HepG2 (cell line): ENCODE measurements at regions not wholly inside any gene's neighbourhood (a gene's known extent, or its start where the extent isn't known, plus 50 kb on each side); places are given as distances from the start of the nearest gene placed in this dataset.

Source experiments
- ATAC-seq: fragments of 200-7000 bp; cut with Tn5 transposase; 3 replicates; pipeline ENCODE4 v1.9.1; 2020; ENCODE audit warnings: mild to moderate bottlenecking, moderate library complexity
- BruUV-seq: library from RNA; stranded (reverse); fragments of 400-500 nt; replicated peaks from 2 replicates; lab custom pipeline; 2021; lab: Mats Ljungman, UMichigan
- CTCF ChIA-PET: fragments of 300-600 bp; formaldehyde crosslinking; extraction: SDS; loops from one replicate; lab custom pipeline; 2021; ENCODE audit warnings: low total read pairs, inconsistent platforms, low intra/inter-chr PET ratio; lab: Yijun Ruan, JAX
- POLR2A ChIA-PET: fragments of 350-600 bp; sonication (Branson Sonifier 250); formaldehyde crosslinking; loops from one replicate; lab custom pipeline; 2020; ENCODE audit warnings: antibody characterized with exemption, inconsistent platforms; lab: Yijun Ruan, JAX
- DNase-seq: peaks from one replicate; pipeline ENCODE4 v3.0.0-alpha.2; 2015; ENCODE audit warnings: low spot score
- FAIRE-seq: peaks from 3 replicates; lab custom pipeline; 2011; peaks lifted over from hg19 to GRCh38; lab: Jason Lieb, UNC
- H2AFZ ChIP-seq: one replicate; pipeline ENCODE4 v1.6.1; 2011; ENCODE audit warnings: low read length, inconsistent platforms
- H3K27ac ChIP-seq: fragments of 300-600 bp; 3 replicates; pipeline ENCODE4 v1.8.0; 2011; ENCODE audit warnings: mixed run types, mild to moderate bottlenecking, mixed read lengths, low read length, inconsistent platforms; ENCODE audit not compliant: insufficient read depth; ENCODE audit errors: extremely low read length
- H3K27me3 ChIP-seq, 2 experiments: fragments of 200-600 bp in 1 of 2; 2 replicates in 1 of 2; 3 replicates in 1 of 2; pipeline versions ENCODE4 v1.6.0 to v1.8.0; 2011; ENCODE audit warnings: low read length in 2 of 2, mild to moderate bottlenecking in 2 of 2, moderate library complexity in 2 of 2, inconsistent platforms in 1 of 2; ENCODE audit not compliant: insufficient read depth in 2 of 2, control insufficient read depth in 1 of 2
- H3K36me3 ChIP-seq, 2 experiments: fragments of 200-600 bp in 1 of 2; replicated peaks in 1 of 2; 2 replicates in 1 of 2; 3 replicates in 1 of 2; pipeline versions ENCODE4 v1.5.1 to v1.8.0; 2011; ENCODE audit warnings: low read length in 2 of 2, inconsistent platforms in 1 of 2; ENCODE audit not compliant: insufficient read depth in 2 of 2, control insufficient read depth in 1 of 2
- H3K4me1 ChIP-seq: 2 replicates; pipeline ENCODE4 v1.5.1; 2012; ENCODE audit warnings: low read length, inconsistent platforms; ENCODE audit not compliant: insufficient read depth
- H3K4me2 ChIP-seq: 2 replicates; pipeline ENCODE4 v1.6.0; 2011; ENCODE audit warnings: low read depth, low read length, inconsistent platforms
- H3K4me3 ChIP-seq, 3 experiments: fragments of 200-600 bp in 1 of 3; sonication (generic), shearing (Covaris generic) in 1 of 3; replicated peaks in 1 of 3; 2 replicates each; pipeline ENCODE4 v1.5.1; 2011 to 2016; ENCODE audit warnings: low read length in 3 of 3, inconsistent platforms in 2 of 3, low read depth in 2 of 3, mild to moderate bottlenecking in 2 of 3, control low read depth in 1 of 3, mixed read lengths in 1 of 3; ENCODE audit not compliant: insufficient read depth in 1 of 3
- H3K79me2 ChIP-seq: one replicate; pipeline ENCODE4 v1.6.1; 2011; ENCODE audit warnings: low read length, inconsistent platforms; ENCODE audit not compliant: insufficient read depth
- H3K9ac ChIP-seq: 2 replicates; pipeline ENCODE4 v1.6.0; 2011; ENCODE audit warnings: mild to moderate bottlenecking, low read depth, low read length, inconsistent platforms; ENCODE audit not compliant: insufficient read depth
- H3K9me3 ChIP-seq: 2 replicates; pipeline ENCODE4 v1.5.1; 2012; ENCODE audit warnings: mild to moderate bottlenecking, low read length
- H4K20me1 ChIP-seq: 2 replicates; pipeline ENCODE4 v1.6.0; 2011; ENCODE audit warnings: inconsistent platforms, mild to moderate bottlenecking, low read length, moderate library complexity; ENCODE audit not compliant: insufficient read depth
- HMG20B ChIP-seq: conservative IDR thresholded peaks from 2 replicates; pipeline ENCODE4 v1.6.1; 2016; ENCODE audit warnings: missing genetic modification reagents, missing compliant biosample characterization
- NCOA5 ChIP-seq: sonication (generic); formaldehyde crosslinking; IDR thresholded peaks from 2 replicates; pipeline ENCODE4 v1.4.0; 2020; ENCODE audit warnings: missing genetic modification reagents
- POGZ ChIP-seq: sonication (generic); formaldehyde crosslinking; IDR thresholded peaks from 2 replicates; pipeline ENCODE4 v1.4.0; 2020; ENCODE audit warnings: mild to moderate bottlenecking, missing genetic modification reagents
- SATB2 ChIP-seq: sonication (generic); formaldehyde crosslinking; IDR thresholded peaks from 2 replicates; pipeline ENCODE4 v1.5.0; 2020; ENCODE audit warnings: missing genetic modification reagents
- SIN3A ChIP-seq: IDR thresholded peaks from 2 replicates; pipeline ENCODE4 v1.6.1; 2011; ENCODE audit warnings: low read depth, mild to moderate bottlenecking, control low read depth, low read length, borderline replicate concordance
- SOX6 ChIP-seq, 2 experiments: fragments of 450-650 bp in 1 of 2; sonication (generic) in 1 of 2; formaldehyde crosslinking in 1 of 2; IDR thresholded peaks; 2 replicates each; pipeline versions ENCODE4 v1.4.0 to v1.6.1; 2017 to 2020; ENCODE audit warnings: antibody characterized with exemption in 1 of 2, mild to moderate bottlenecking in 1 of 2, missing genetic modification reagents in 1 of 2
- TMF1 ChIP-seq: sonication (generic); formaldehyde crosslinking; IDR thresholded peaks from 2 replicates; pipeline ENCODE4 v1.8.1; 2022; ENCODE audit warnings: low read depth, missing genetic modification reagents
- ZNF232 ChIP-seq: sonication (generic); formaldehyde crosslinking; IDR thresholded peaks from 2 replicates; pipeline ENCODE4 v1.4.0; 2020; ENCODE audit warnings: missing genetic modification reagents, borderline replicate concordance
- ZNF34 ChIP-seq: sonication (generic); formaldehyde crosslinking; IDR thresholded peaks from 2 replicates; pipeline ENCODE4 v1.4.0; 2020; ENCODE audit warnings: mild to moderate bottlenecking, missing genetic modification reagents, borderline replicate concordance
- ZNF572 ChIP-seq: sonication (generic); formaldehyde crosslinking; IDR thresholded peaks from 2 replicates; pipeline ENCODE4 v1.5.1; 2020; ENCODE audit warnings: mild to moderate bottlenecking, missing genetic modification reagents
- ZNF614 ChIP-seq: IDR thresholded peaks from 2 replicates; pipeline ENCODE4 v1.6.1; 2018; ENCODE audit warnings: missing biosample characterization, missing genetic modification reagents, inconsistent platforms, borderline replicate concordance
- ZNF749 ChIP-seq: sonication (generic); formaldehyde crosslinking; IDR thresholded peaks from 2 replicates; pipeline ENCODE4 v1.8.0; 2022; ENCODE audit warnings: mild to moderate bottlenecking, missing genetic modification reagents, moderate library complexity, borderline replicate concordance
- ZNF839 ChIP-seq: sonication (generic); formaldehyde crosslinking; IDR thresholded peaks from 2 replicates; pipeline ENCODE4 v1.4.0; 2020; ENCODE audit warnings: missing genetic modification reagents, mild to moderate bottlenecking, borderline replicate concordance
- WGBS: methylation state at CpG from one replicate; pipeline ENCODE4 v1.1.6; 2017; ENCODE audit warnings: low lambda C conversion rate; 5-methylcytosine and 5-hydroxymethylcytosine counted together
- in situ Hi-C: cut with HindIII; loops from 2 replicates; pipeline ENCODE4 v1.10.0; 2017; ENCODE audit warnings: low pct_unique_long_range_greater_than_20kb; ENCODE audit not compliant: extremely low pct_ligation_motif_present
- intact Hi-C: fragments of 100-400 bp; cut with micrococcal nuclease; formaldehyde crosslinking; loops from one replicate; pipeline ENCODE4 v1.10.0; 2022; ENCODE audit not compliant: unreplicated experiment
- TF ChIP-seq, protein P1 (sequence below): sonication (generic); formaldehyde crosslinking; IDR thresholded peaks from 2 replicates; pipeline ENCODE4 v1.8.1; 2023; ENCODE audit warnings: mild to moderate bottlenecking, inconsistent platforms, moderate library complexity, missing genetic modification reagents, borderline replicate concordance

- TF ChIP-seq ZNF232 (CRISPR knock-in tag) = no peak
- TF ChIP-seq, protein P1, sequence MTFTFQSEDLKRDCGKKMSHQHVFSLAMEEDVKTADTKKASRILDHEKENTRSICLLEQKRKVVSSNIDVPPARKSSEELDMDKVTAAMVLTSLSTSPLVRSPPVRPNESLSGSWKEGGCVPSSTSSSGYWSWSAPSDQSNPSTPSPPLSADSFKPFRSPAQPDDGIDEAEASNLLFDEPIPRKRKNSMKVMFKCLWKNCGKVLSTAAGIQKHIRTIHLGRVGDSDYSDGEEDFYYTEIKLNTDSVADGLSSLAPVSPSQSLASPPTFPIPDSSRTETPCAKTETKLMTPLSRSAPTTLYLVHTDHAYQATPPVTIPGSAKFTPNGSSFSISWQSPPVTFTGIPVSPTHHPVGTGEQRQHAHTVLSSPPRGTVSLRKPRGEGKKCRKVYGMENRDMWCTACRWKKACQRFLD (CRISPR knock-in tag) = no peak
These were observed 385.3 kb downstream of the PDCD6IP start (continued) for GRCh38 chr3:34183611-34184340.

DNA sequence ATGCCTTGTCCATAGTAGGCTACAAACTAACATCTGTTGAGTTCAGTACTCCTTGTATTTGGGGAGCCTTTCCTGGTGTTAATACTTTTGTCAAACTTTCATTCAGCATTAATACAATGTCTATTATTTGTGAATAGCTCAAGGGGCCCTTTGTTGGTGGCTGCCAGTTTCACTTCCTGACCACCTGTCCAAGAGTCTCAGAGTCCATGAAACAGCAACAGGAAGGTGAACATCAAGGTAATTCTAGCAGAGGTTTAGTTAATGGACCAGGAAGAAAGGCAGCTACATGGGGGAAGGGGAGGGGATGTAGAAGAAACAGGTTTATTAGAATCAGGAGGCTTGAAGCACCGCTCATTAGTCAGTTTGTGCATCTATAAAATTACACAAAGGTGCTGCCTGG, 386.9 kb downstream of the PDCD6IP start:
- ChIA-PET CTCF (no interaction called here), POLR2A (no interaction called here)
- no peak for ATAC-seq
- no peak for DNase-seq
- no peak overlapping the region for H3K4me3 ChIP-seq
- no peak overlapping the region for H3K9ac ChIP-seq
- no peak overlapping the region for H3K27ac ChIP-seq
- H4K20me1 ChIP-seq = no peaks in the 10 kb centered on the region
- no TSS peak for BruUV-seq
- WGBS = 5% methylated on average over 1 of the region's 1 CpG
- no peak overlapping the region for H3K4me2 ChIP-seq
- no peaks in the 10 kb centered on the region; a peak in 1 of 5 replicates for H3K27me3 ChIP-seq
- H2AFZ ChIP-seq = no peak overlapping the region
- no peaks in the 10 kb centered on the region for H3K9me3 ChIP-seq
- no peaks in the 10 kb centered on the region for H3K4me1 ChIP-seq
- H3K79me2 ChIP-seq = no peaks in the 10 kb centered on the region
- intact Hi-C loops = no loop called here
- TF ChIP-seq SOX6 (IDR thresholded peaks at IDR 0.05) (no peak), SOX6 (CRISPR knock-in tag; IDR thresholded peaks at IDR 0.05) (no peak), ZNF749 (no peak), ZNF839 (CRISPR knock-in tag) (no peak), ZNF572 (CRISPR knock-in tag) (no peak), HMG20B (CRISPR knock-in tag) (no peak), POGZ (CRISPR knock-in tag) (no peak), ZNF614 (CRISPR knock-in tag) (no peak), SATB2 (CRISPR knock-in tag) (no peak), ZNF34 (no peak), SIN3A (no peak), TMF1 (CRISPR knock-in tag) (no peak), NCOA5 (CRISPR knock-in tag) (no peak)
- TF ChIP-seq, all 625 proteins: peak for 0
- FAIRE-seq = no peak
- no peaks in the 10 kb centered on the region for H3K36me3 ChIP-seq
- in situ Hi-C loops = no loop called here
